ENCODE measurements at regions not wholly inside any gene's neighbourhood (a gene's known extent, or its start where the extent isn't known, plus 50 kb on each side); places are given as distances from the start of the nearest gene placed in this dataset.
A peak's percentile ranks its signal among the peaks of the same experiment; 100 is the strongest.
"Not testable (repeated sequence)": the region's sequence is repeated elsewhere in the genome, so short reads cannot be mapped to it uniquely, and the experiment has no call there.

DNA sequence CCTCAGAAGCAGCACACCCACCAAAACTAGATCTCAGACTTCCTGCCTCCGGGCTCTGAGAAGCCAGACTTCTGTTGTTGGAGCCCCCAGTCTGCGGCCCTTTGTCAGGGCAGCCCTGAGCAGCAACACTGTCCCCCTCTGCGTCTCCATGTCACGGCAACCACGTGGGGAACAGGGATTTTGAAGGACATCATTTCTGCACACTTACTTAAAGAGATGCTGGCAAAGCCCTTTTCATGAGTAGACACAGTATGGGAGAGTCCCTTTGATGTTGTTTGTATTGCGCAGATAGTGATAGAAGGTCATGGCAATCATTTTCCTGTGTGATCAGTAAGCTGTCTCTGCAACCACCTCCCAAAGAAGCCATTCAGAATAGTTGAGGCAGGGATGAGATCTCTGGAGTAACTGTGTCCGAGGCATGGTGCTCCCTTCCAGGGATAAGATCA lies 69.1 kb upstream of the ID2 start:
- DNase-seq, result no peak

DNA sequence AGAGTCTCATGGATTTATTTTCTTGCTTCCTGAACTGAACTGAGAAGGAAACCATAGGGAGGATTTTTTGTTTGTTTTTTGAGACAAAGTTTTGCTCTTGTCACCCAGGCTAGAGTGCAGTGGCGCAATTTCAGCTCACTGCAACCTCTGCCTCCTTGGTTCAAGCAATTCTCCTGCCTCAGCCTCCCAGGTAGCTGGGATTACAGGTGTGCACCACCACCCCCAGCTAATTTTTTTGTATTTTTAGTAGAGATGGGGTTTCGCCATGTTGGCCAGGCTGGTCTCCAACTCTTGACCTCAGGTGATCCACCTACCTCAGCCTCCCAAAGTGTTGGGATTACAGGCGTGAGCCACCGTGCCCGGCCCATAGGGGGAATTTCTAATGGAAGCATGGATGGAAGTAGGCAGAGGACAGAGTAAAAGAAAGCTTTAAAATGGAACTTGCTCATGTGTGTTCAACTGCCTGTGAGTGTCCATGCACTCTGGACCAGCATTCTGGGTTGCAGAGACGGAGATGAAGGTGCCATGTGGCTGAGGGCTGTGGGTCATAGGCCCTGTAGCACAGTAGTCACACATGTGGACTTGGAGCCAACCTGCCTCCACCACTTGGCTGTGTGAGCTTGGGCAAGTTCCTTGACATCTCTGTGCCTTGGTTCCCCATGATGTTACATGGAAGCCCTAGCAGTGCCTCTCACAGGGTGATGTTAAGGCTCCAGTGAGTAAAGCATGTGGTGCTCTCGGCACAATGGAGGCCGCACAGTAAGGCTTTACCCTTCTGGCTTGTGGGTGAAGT lies 68.5 kb upstream of the ID2 start:
- not testable (repeated sequence) for DNase-seq

DNA sequence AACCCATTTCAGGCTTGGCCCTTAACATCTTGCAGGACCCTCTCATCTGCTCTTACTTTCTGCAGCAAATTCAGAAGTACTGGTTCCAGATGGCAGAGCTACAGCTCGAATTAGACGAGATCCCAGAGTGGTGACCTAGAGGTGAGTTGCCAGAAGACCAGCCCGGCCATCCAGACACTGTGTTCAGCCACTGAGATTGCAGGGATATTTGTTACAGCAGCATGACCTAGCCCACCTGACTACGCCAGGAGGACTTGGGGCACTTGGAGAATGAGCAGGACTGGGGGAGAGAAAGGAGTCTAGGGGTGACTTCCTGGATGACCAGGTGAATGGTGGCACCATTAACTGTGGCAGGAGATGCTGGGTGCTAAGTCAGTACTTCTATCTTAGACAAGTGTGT lies 67.2 kb upstream of the ID2 start:
- no peak for DNase-seq

DNA sequence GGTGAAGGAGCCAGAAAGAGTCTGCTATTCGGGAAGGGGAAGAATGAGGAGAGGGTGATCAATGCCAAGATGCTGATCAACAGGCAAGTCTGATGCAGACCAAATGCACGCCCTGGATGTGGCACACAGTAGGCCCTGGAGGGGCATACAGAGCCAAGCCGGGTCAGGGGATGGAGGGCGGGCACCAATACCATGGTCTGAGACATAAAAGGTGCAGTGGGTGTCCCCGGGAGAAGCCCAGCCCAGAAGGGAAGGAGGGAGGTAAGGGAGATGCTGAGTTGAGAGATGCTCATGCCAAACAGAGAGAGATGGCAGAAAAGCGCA lies 66.6 kb upstream of the ID2 start:
- no peak for DNase-seq

DNA sequence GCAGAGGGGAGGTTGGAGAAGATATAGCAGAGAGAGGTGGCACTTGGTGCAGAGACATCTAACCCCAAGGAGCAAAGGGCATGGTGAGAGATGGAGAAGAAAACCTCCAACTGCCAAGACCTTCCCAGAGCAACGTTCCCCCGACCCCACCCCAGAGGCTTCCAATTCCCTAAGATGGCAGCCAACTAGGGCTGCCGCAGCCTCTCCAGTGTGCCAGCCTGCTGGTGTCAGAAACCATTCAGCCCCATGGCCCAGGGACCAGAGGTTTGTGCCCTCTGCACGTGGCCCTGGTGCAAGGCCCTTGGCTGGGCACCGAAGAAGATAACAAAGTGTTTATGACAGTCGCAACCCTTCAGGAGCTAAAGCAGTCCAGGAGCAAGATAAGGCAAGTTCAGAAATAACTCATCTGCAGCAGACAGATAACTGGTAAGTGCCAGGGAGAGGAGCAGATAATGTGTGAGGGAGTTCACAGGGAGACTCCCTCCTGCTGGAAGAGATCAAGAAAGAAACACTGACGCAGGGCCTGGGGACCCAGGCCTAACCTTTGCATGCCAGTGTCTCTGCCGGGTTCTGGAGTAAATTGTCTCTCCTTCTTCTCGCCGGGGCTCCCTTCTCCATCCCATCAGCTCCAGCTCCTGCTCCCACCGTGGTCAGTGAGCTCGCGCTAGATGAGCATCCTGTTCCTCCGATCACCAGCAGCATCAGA lies 66.1 kb upstream of the ID2 start:
- no peak for DNase-seq

DNA sequence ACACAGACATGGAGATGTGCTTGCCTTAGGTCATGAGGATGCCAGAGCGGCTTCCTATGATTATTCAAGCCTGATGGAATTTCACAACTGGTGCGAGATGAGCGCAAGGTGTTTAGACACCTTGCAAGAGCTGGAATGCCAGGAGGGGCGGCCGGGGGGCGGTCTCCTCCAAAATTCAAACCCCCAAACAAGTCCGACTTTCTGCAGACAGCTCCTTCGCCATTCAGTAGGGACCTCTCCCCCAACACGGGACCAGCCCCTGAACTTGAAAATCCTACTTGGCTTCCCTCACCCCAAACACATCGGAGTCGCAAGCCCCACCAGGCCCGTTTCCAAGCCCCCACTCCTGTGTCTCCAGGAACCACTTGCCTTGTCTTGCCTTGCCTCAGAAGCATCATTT lies 64.8 kb upstream of the ID2 start:
- no peak for DNase-seq

DNA sequence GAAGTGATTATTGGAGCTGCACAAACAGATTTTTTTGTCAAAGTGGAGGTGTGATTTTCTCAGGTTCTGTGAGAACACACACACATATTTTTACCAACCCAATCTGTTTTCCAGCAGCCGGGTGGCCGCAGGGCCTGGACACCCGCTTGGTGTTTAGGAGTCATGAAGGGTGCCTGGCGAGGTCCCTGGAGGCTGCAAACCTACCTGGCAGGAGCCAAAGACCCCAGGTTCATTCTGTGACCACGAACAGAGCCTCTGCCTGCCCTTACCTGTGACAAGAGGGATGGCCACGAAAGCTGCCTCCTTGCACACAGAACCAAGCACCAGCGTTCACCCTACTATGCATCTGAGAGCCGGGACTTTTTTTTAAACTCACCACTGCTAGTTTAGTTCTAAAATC lies 64.3 kb upstream of the ID2 start:
- DNase-seq, result no peak

DNA sequence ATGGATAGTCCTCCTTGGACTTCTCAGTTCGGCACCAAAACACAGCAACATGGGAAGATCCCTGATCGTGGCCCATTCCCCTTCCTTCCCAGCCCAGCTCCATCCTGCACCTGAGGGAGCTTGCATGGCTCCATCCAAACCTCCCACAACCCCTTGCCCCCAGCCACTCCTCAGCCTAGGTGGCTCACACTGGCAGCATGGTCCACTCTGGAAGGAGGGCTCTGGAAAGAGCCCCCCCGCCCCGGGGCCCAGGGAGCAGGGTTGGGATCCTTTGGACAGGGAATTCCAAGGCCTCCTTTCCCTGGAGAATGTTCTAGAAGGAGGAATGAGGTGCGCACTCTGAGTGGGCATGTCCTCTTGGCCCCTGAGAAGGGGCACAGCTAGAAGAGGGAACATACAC lies 62.8 kb upstream of the ID2 start:
- DNase-seq, result no peak

DNA sequence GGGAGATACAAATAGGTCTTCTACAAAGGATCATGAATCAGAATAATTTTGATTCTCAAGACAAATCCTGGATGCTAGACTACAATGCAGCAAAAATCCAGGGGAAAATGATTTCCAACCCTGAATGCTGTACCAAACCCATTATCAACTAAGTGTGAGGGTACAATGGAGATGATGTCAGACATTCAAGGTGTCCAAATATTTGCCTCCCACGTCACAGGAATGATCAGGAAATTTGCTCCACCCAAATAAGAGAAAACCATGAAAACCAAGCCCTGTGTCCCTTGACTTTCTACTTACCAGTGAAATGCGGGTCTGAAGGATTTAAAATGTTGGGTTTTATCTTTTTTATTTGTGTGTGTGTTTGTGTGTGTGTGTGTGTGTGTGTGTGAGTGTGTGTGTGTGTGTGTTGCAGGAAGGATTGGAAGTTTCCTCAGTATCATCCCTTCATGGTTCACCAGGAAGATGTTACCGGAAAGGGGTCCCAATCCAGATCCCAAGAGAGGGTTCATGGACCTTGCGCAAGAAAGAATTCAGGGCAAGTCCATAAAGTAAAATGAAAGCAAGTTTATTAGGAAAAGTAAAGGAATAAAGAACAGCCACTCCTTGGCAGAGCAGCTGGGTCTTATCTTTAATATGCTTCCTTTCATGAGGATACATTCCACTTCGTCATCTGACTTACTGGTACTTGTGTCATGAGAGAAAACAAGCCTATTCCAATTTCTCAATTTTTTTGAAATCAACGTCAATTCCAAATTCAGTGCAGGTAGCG lies 61.1 kb upstream of the ID2 start:
- DNase-seq, result no peak

DNA sequence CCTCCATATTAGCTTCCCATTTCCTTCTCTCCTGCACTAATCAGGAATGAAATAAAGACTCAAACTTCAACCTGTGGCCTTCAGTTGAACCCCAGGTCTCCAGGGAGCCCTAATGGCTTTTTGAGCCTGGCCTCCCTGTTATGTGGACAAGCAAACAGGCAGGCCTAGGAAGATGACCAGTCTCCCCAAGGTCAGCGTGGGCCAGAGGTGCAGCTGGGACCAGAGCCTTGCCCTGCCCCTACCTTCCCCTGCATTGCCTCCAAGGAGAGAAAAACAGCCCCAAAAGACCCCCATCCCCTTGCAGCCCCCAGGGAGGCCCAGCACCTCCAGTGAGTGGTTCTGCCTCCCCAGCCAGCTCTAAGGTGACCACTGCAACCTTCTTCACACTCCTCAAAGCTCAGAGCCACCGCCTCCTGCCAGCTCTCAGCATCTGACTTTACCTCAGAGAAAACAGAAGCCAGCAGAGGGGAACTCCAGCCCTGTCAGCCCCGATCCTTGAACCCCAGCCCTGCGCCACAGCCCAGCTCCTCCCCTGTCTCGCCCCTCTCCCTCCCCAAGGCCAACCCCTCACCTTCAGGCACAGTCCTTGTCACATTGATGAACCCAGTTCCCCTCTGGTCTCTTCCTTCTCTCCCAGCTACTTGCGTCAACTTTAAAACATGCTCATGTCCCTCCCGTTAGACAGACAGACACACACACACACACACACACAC lies 59.5 kb upstream of the ID2 start:
- peak; percentile 6 for DNase-seq

DNA sequence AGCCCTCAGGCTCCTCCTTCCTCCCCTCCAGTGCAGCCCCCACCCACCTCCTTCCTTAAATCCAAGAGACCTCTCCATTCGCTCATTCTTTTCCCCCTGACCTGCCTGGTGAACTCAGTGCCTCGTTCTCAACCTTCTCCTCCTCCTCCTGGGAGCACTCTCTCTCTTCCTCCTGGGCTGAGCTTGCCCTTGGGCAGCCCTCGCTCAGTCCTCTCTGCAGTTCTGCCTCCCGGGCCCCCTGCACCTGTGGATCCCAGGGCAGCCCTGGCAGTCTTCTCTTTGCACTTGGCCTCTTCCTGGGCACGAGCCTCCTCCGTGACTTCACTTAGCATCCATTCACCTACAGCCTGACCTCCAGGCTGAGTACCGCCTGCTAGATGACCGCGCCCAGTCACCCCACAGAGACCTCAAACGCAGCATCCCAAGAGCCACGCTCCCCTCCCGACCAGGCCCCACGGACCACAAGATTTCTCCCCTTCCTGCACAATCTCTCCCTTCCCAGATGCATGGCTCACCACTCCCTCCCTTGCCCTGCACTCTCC lies 58.9 kb upstream of the ID2 start:
- no peak for DNase-seq

DNA sequence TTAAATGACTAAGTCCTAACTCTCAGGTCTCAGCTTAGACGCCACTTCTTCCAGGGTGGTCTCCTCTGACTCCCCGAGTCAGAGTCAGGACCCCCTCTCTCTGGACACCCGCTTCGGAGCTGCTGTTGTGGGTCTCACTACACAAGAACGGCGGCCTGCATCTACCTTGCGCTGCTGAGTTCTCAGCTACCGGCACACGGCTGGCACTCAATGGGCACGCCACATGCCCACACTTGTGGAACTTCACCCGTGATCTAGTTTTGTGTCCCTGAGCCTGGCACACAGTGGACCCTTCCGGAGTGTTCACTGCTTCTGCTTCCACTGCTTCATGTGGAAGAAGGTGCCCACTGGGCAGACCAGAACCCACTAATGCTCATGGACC lies 58.3 kb upstream of the ID2 start:
- DNase-seq, result no peak

DNA sequence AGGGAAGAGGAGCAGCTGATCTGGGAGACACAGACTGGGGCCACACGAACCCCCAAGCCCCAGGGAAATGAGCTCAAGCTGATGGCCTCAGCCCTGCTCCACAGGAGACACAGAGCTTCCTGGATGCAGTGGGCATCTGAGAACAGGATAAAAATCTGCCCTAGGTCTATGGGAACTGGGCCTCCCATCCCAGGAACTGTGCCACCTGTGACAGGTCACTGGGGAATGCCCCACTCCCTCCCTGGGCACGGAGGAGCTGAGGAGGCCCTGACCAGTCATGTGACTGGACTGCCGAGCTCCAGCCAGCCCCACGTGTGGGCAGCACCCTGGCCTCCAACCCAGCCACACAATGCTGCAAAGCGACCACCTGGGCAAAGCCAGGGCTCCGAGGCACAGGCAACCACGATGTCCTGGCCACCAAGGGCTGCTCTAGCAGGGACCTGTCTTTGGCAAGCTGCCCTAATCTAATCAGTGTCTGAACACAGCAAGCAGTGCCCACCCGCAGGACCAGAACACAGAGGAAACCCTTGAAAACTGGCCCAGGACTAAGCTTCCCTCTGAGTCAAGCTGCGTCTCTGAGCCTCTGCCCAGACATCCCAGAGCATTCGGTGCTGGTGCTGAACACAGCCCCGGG lies 57.8 kb upstream of the ID2 start:
- no peak for DNase-seq

DNA sequence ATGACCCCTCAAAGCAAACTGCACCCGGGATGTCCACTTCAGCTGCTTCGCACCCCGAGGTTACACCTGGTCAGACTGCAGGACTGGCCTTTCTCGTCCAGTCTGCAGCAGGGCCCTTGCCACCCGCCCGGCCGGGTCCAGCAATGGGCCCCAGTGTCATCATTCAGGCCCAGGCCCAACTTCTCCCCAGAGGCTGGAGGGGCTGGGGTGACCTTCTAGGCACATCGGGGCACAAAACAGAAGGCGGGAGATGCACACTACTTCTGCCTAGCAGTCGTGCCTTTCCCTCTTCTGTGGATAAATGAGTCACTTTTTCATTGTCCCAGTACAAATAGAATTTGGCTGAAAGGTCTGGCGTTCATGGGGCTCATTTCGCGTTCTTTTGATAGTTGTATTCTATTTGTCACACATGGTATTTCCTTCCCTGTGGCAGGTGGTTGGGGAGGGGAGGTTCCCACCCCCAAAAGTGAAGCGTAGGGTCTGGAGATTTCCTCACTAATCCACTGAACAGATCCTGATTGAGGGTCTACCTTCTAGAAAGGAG lies 56.9 kb upstream of the ID2 start:
- DNase-seq, result no peak

DNA sequence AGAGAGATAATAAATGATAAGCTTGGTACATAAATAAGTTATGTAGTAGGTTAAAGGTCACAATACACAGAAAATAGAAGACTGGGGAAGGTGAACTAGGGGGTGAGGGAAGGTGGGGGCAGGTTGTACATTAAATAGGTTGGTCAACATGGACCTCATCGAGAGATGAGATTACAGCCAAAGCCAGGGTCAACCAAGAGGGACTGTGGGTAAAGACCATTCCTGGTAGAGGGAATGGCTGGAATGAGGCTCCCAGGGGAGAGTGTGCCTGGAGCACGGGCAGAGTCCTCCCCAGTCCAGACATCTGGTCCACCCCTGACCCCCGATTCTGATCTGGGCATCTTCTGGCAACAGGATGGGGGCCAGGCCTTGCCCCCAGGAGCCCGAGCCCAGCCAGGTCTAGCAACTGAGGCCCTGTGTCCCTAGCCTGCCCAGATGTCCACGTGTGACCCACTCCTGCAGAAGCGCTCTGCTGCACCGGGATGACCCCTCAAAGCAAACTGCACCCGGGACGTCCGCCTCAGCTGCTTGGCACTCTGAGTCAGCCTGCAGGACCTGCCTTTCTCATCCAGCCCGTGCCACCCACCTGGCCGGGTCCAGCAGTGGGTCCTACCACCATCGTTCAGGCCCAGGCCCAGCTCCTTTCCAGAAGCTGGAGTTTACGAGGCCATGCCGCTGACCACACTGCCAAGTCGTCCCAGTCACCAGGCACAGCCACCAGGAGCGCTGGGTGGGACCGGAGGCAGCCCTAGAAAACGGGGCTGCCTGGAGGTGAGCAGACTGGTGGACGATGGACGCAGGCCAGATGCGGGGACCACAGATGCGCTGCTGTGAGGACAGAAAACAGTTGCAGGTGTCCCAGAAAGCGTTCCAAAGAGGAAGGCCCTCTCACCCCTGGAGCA lies 56.2 kb upstream of the ID2 start:
- DNase-seq, result no peak

DNA sequence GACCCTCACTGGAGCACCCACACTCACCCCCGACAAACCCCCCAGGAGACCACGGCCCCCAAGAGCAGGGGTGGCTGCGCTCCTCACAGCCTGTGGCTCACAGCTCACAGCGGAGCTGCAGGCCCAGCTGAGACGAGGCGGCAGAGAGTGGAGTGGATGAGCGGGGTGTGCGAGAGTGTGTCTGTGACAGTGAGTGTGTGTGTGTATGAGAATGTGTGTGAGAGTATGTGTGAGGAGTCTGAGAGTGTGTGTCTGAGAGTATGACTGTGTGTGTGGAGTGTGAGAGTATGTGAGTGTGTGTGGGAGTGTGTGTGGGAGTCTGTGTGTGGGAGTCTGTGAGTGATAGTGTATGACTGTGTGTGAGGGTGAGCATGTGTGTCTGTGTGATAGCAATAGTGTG lies 55.3 kb upstream of the ID2 start:
- DNase-seq, result no peak

DNA sequence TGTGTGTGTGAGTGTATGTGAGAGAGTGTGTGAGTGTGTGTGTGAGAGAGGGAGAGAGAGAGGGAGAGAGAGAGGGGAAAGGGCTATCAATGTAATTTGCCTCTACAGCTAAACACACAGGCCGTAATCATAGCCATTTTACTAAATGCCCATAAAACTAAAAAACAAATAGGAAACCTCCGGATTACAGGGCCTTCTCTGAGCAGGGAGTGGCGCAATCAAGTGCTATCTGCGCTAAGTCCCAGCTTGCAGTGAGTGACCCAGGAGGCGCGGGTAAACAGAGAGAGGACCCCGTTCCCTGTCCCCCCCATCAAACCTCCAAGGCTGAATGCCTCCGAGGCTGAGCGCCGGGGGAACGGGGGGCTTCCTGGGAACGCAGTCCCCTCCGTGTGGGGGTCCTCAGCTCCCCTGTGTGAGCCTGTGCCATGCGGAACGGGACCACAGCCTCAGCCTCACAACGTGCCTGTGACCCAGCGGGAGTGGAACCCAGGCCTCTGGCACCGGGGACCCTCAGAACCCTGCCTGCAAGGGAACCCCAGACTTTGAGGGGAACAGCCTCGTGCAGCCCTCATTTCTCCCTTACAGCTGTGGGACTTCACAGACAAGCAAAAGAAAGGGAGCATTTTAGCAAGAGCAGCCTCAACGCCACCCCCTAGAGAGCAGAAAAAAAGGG lies 54.7 kb upstream of the ID2 start:
- DNase-seq, result peak; percentile 33

DNA sequence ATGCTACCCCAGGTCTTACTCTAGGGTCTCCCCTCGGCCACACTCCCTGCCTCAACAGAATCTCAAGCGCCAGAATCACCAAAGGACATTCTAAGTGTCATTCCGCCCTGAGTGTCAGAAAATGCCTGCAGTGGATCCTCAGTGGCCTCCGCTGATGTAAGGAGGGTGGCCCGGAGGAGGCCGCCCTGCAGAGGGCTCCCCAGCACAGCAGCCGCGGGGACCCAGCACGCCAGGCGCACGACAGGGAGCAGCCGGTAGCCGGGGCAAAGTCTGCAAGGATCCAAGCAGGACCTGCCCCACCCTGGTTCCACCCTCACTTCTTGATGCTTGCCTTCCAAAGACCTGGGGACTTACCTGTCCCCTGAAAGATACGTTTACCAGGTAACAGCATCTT lies 54.2 kb upstream of the ID2 start:
- no peak for DNase-seq

DNA sequence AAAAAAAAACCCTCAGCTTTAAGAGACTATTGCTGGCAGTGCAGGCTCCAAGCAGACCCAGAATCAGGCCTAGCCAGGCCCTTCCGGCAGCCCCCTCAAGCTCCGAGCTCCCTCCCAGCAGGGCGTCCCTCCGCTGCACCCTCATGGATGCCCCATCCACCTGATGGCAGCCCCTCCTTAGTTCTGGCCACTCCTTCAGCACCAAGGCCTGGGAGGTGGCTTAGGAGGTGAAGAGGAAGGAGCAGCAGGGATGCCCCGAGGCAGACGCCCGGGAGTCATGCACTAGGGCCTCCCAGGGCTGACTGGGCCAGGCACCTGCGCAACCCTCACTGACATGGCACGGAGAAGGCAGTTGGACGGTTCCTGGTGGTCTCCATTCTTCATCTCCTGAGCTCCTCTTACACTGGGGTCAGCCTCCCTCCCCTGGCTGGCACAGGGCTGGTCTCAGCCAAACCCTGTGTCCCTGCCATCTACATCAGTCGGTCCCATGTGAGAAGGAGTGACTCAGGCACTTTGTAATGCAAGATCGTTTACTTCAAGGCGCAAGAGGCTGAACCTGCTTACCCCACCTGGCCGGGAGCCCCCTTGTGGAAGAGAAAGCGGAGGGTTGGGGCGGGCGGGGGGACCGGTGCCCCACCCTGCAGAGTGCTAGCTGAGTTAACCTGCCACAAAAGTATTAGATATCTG lies 53.5 kb upstream of the ID2 start:
- no peak for DNase-seq

DNA sequence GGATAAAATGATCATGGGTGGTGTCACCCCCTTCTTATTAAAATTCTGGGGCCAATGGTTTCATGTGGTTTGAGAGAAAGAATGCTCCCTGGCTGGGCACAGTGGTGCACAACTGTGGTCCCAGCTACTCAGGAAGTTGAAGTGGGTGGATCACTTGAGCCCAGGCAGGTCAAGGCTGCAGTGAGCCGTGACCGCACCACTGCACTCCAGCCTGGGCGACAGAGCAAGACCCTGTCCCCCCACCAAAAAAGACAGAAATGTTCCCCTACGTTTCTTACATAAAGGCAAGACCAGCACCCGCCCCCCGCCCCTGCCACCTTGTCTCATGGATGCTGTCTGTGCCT lies 53.0 kb upstream of the ID2 start:
- no peak for DNase-seq
